NCI-H510A treated with DMSO at 0.1 percent for 48 hours (cell line): ENCODE measurements at regions not wholly inside any gene's neighbourhood (a gene's known extent, or its start where the extent isn't known, plus 50 kb on each side); places are given as distances from the start of the nearest gene placed in this dataset.

Experiments used
- DNase-seq: peaks from one replicate; lab custom pipeline; 2025; lab: John Stamatoyannopoulos, UW

DNA sequence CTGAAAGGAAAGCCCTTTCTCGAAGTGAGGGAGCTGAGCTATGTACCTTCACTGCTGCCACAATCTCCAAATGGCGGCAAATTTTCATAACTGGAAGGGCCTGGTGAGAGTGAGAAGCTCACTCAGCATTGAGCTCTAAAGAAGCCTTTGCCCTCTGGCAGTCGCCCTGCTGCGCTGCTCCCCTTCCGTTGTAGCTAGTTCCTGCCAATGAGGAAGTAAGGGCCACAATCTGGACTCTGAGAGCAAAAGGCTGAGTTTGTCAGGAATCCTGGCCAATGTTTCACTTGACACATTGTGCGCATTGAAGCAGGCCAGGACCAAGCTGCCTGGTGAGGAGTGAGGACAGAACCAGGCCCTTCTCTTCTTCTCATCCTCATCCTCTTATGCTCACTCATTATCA lies 579.5 kb downstream of the PDCD6IP start:
- DNase-seq: no peak

DNA sequence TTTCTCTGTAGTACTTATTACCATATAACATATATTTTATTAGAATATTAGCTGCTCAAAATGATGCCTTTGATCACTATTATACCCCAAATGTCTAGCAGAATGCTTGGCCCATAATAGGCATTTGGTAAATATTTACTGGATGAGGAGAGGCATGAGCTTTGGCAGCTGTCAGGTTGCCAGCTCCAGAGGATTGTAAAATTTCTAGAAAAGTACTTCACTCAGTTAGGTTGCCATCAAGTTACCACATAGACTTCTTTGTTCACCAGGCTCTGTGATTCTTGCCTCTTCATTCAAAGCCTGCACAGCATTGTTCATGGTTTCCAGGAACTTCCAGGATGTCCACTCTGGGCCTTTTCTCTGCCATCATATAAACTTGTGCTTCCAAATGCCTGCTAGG lies 582.8 kb downstream of the PDCD6IP start:
- peak; percentile 5 for DNase-seq

DNA sequence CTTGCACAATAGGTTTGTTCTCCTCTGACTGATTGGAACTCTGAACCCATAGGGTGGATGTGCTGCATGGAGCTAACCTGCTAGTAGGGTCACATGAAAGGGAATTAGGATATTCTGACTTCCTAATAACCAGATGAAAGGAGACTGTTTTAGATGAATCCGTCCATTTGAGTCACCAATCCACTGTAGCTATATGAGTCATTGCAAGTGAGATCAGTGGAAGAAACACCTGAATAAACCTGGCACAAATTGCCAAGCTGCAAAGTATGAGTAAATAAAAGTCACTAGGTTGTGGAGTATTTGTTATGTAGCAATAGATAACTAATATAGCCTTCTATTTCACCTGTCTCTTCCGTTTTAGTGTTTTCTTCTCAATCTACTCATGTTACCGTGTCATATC lies 584.4 kb downstream of the PDCD6IP start:
- DNase-seq: peak; percentile 32

- DNase-seq: no peak
Observed at GRCh38 chr3:34386309-34386708, 587.9 kb downstream of the PDCD6IP start.

- DNase-seq: no peak
Observed at GRCh38 chr3:34387826-34388564, 589.6 kb downstream of the PDCD6IP start.

GRCh38 chr3:34388830-34389229 lies 590.4 kb downstream of the PDCD6IP start:
- no peak for DNase-seq

DNA sequence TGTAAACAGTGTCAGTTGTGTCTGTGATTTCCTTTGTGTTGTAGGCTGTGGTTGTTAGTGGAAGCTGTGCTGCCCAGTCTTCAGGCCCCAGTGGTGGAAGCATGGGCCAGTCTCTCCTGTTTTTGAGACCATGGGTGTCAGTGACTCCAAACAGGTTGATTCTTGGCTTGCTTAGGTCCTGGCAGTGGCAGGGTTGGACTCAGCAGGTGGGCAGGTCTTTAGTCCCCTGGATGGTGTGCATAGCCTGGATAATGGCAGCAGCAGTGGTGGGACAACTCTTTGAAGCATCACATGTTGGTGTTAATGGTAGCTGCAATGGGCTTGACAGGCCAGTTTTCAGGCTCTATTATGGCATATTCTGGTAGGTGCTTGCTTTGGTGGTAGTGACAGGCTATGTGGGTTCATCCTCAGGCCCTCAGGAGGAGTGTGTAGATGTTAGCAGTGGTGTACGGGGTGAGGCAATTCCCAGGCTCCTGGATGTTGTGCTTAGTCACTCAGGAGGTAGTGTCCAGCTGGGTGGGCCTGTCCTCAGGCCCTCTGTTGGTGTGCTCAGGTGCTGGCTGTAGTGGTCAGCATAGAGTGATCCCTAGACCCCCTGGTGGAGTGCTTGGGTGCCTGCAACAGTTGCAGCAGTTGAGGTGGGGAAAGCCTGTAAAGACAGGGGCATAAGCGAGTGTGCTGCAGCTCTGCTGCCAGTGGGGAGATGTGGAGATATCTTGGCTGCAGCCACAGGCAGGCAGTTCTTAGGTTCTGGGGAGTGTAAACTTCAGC lies 596.7 kb downstream of the PDCD6IP start:
- DNase-seq: no peak

DNA sequence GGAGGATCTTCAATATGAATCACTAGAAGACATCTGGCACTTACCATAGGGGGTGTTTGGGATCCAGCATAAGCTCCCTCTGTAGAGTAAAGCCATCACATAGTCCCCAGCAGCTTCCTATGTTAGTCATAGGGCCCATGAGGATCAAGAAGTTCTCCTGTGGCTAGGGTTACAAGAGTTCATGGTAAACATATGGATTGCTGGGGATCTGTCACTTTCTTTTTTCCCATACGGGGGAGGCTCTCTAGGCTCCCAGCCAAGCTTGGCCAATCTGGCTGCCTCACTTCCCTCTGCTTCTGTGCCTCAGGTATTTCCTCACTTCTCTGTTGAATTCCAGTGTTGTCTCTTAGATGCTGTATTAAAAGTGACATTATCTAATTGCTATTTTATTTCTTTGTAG lies 597.9 kb downstream of the PDCD6IP start:
- no peak for DNase-seq

DNA sequence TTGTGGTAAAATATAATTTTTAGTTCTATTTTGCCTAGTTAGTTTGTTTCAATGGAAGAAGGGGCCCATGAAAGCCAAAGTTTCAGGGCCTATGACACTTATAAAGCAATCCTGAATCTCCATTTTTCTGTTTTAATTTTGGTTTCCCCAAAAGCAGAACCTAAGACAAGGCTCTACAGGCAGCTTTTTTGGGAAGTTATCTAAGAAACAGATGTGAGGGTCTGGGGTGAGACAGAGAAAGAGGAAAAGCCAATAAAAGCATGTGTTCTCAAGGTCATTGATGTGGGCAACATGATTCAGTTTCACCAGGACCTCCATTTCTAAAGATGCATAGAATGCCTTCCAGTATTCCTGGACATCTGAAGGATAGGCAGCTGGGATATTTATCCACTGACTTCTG lies 598.5 kb downstream of the PDCD6IP start:
- DNase-seq: no peak

- no peak for DNase-seq
Observed at GRCh38 chr3:34399401-34399800, 601.0 kb downstream of the PDCD6IP start.

GRCh38 chr3:34405159-34405558 lies 606.7 kb downstream of the PDCD6IP start:
- peak; percentile 73 for DNase-seq

DNA sequence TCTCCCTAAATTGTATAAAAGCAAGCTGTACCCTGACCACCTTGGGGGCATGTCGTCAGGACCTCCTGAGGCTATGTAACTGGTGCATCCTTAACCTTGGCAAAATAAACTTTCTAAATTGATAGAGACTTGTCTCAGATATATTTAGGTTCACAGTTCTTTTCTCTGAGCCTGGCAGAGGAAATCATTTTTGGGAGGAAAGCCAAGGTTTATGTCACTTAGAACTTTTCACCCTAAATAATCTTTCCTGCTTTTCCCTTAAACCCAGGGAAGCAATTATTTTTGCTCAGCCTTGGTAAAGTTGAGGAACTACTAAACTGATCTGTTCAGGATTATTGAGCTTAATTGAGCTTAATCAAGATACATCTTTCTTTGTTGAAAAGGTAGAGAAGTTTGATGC lies 608.9 kb downstream of the PDCD6IP start:
- no peak for DNase-seq

DNA sequence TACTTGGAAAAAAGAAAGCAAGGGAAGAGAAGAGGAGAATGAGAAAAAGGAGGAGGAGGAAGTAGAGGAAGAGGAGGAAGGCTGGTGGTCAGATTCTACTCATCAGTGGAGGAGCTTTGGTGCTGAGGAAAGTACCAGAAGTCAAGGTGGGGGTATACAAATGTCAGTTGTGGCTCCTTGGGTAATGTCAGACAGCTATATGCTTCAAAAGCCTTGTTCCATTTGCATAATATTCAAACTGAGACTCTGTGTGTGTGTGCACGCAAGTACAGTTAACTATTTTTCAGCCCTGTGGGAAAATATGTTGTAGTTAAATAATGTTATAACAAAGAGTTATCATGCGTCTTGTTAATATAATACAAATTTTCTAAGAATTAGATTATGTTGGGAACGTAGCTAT lies 609.7 kb downstream of the PDCD6IP start:
- DNase-seq: no peak

GRCh38 chr3:34411596-34411995 lies 613.2 kb downstream of the PDCD6IP start:
- no peak for DNase-seq

- no peak for DNase-seq
Observed at GRCh38 chr3:34419801-34420200, 621.4 kb downstream of the PDCD6IP start.

DNA sequence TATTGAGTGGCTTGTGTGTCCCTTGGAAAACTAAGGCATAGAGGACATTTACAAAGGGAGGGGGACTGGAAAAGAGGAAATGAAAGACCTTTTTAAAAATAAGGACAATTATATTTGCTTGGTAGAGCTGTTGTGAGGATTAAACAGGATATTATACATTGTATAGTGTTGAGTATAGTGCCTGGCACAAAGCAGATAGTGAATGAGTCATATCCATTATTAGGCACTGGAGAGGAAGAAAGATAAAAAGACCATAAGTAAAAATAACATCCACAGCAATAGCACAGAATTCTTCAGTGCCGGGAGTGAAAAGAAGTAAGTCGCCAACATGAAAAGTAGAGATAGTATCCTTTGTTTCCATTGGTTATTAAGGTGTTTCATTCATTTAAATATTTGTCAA lies 623.3 kb downstream of the PDCD6IP start:
- DNase-seq: no peak

- no peak for DNase-seq
Observed at GRCh38 chr3:34439796-34440195, 641.4 kb downstream of the PDCD6IP start.

DNA sequence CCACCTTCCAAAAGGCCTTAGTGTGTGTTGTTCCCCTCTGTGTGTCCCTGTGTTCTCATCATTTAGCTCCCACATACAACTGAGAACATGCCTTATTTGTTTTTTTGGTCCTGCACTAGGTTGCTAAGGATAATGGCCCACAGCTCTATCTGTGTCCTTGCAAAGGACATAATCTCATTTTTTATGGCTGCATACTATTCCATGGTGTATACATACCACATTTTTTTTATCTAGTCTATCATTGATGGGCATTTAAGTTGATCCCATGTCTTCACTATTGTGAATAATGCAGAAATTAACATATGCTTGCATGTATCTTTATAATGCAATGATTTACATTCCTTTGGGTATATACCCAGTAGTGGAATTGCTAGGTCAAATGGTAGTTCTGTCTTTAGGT lies 645.7 kb downstream of the PDCD6IP start:
- DNase-seq: no peak

DNA sequence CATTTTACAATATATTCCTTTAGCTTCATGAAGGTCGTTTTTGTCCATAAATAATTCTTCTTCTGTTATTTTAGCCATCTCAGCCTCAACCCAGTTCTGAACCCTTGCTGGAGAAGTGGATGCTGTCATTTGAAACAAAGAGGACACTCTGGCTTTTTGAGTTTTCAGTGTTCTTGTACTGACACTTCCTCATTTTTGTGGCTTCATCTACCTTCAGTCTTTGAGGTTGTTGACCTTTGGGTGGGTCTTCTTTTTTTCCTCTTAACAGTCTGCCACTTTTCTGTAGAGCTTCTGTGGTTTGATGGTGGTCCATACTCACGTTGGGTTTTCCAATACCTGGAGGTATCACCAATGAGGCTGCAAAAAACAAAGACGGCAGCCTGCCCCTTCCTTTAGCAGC lies 650.9 kb downstream of the PDCD6IP start:
- DNase-seq: no peak

GRCh38 chr3:34463414-34463813 lies 665.0 kb downstream of the PDCD6IP start:
- no peak for DNase-seq

- DNase-seq: no peak
Observed at GRCh38 chr3:34464646-34465045, 666.2 kb downstream of the PDCD6IP start.

DNA sequence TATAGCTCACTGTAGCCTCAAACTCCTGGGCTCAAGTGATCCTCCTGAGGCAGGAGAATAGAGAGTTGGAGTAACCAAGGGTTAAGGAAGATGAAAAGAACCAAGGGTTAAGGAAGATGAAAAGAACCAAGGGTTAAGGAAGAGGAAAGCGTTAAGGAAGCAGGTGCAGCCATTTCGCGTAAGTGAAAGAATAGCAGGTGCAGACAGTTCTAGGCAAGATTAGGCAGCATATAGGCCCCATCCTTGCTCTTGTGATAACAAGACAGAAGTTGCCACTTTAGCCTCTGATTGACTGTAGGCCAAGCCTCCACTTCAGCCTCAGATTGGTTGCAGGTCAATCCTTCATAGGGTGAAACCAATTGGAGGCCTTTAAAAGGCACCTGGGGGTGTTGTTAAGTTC lies 677.4 kb downstream of the PDCD6IP start:
- DNase-seq: no peak

DNA sequence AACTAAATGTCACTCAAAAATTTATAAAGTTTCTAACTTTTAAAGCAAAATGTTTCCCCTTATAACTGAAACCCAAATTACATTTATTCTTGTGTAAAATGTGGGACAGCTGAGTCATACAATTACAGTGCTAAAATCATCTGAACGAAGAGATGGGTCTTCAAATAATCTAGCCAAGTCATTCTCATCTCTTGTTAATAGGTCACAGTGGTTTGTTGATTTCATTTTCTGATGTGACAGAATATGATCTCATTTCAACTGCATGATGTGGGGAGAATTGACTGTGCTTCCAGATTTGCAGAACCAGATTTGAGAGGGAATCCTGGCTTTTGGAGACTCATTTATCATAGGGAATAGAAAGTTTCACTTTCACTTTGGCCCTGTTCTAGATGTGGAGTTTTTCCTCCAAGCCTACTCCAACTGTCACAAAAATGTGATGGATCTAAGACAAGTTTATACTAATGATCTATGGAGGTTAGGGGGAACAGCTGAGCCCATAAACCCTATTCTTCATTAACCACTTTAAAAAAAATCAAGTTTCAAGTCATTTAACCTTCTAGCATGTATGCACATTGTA lies 685.0 kb downstream of the PDCD6IP start:
- DNase-seq: no peak
